ENCODE measurements at regions not wholly inside any gene's neighbourhood (a gene's known extent, or its start where the extent isn't known, plus 50 kb on each side); places are given as distances from the start of the nearest gene placed in this dataset.

DNA sequence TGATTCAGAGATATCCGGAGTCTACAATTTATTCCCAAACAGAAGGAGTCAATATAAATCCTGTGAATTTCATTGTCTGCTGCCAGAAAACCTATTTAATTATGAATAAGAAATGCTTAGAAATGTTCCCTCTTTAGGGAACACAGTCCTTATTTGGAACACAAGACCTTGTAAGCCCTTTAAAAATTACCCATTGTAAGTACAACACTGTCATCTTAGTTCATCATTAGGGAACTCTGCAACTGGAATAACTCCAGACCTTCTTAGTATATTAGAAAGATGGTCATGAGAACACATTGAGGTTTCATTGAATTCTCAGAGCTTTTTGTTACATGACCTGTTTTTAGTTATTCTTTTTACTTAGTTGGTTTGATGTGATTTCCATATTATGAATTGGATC lies 548.5 kb upstream of the KLF12 start:
- Histone ChIP-seq H3F3A (ENCODE audit: control insufficient read depth, insufficient read depth) (no peaks in the 10 kb centered on the region), H3K36me3 (ENCODE audit: control insufficient read depth, low read length) (no peaks in the 10 kb centered on the region), H3K9me3 (ENCODE audit: control insufficient read depth, insufficient read depth, low read length) (no peaks in the 10 kb centered on the region), H3K79me2 (ENCODE audit: control insufficient read depth, low read length) (no peaks in the 10 kb centered on the region), H3K27ac (ENCODE audit: low read depth, low read length) (no peak overlapping the region), H4K20me1 (ENCODE audit: control insufficient read depth, insufficient read depth, low read depth, low read length) (no peaks in the 10 kb centered on the region), H3K4me1 (ENCODE audit: control insufficient read depth, low read length) (no peaks in the 10 kb centered on the region), H3K4me3 (ENCODE audit: low read length) (no peak overlapping the region), H3K4me2 (ENCODE audit: low read length) (no peak overlapping the region), H3K27me3 (ENCODE audit: control insufficient read depth, low read length) (no peaks in the 10 kb centered on the region), H3K9me2 (replicated peaks; ENCODE audit: control insufficient read depth, low read length) (no peaks in the 10 kb centered on the region)
- TF ChIP-seq CTCF (IDR thresholded peaks at IDR 0.05; ENCODE audit: low read depth, low read length, poor library complexity, severe bottlenecking), result no peak

DNA sequence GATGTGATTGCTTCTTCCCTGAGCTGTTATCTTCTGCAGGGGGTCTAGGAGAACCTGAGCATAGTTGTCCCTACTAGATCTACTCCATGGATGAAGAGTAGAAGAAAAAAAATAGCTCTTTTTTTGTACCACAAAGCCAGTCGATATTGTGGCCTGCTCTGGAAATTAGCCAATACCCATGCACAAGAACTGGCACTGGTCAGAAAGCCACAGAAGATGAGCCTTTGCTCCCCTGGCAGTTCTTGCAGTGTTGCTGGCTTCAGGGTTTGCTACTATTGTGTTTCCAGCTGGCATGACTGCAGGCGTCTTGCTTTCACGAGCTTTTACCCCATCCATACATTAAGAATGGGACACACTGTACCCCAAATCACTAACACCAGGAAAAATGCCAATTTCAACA lies 547.7 kb upstream of the KLF12 start:
- H3K36me3 ChIP-seq (ENCODE audit: control insufficient read depth, low read length), result no peaks in the 10 kb centered on the region
- no peaks in the 10 kb centered on the region for H3K9me2 ChIP-seq (replicated peaks; ENCODE audit: control insufficient read depth, low read length)
- TF ChIP-seq CTCF (IDR thresholded peaks at IDR 0.05; ENCODE audit: low read depth, low read length, poor library complexity, severe bottlenecking) (no peak), EZH2phosphoT487 (IDR thresholded peaks at IDR 0.05; ENCODE audit: borderline replicate concordance, low read length) (no peak)
- H3K27me3 ChIP-seq (ENCODE audit: control insufficient read depth, low read length), result no peaks in the 10 kb centered on the region
- H3K4me3 ChIP-seq (ENCODE audit: low read length), result no peak overlapping the region
- H3K79me2 ChIP-seq (ENCODE audit: control insufficient read depth, low read length), result no peaks in the 10 kb centered on the region
- H3K4me1 ChIP-seq (ENCODE audit: control insufficient read depth, low read length), result no peaks in the 10 kb centered on the region
- no peaks in the 10 kb centered on the region for H3F3A ChIP-seq (ENCODE audit: control insufficient read depth, insufficient read depth)
- H3K9me3 ChIP-seq (ENCODE audit: control insufficient read depth, insufficient read depth, low read length), result no peaks in the 10 kb centered on the region
- no peaks in the 10 kb centered on the region for H4K20me1 ChIP-seq (ENCODE audit: control insufficient read depth, insufficient read depth, low read depth, low read length)
- no peak overlapping the region for H3K4me2 ChIP-seq (ENCODE audit: low read length)
- H3K27ac ChIP-seq (ENCODE audit: low read depth, low read length), result no peak overlapping the region

GRCh38 chr13:74678308-74678965 lies 544.2 kb upstream of the KLF12 start:
- no peaks in the 10 kb centered on the region for H3K79me2 ChIP-seq (ENCODE audit: control insufficient read depth, low read length)
- H3K9me2 ChIP-seq (replicated peaks; ENCODE audit: control insufficient read depth, low read length), result no peaks in the 10 kb centered on the region
- TF ChIP-seq EZH2phosphoT487 (IDR thresholded peaks at IDR 0.05; ENCODE audit: borderline replicate concordance, low read length), result no peak
- no peak for TF ChIP-seq CTCF (IDR thresholded peaks at IDR 0.05; ENCODE audit: low read depth, low read length, poor library complexity, severe bottlenecking)
- H3K4me2 ChIP-seq (ENCODE audit: low read length), result no peak overlapping the region
- no peaks in the 10 kb centered on the region for H4K20me1 ChIP-seq (ENCODE audit: control insufficient read depth, insufficient read depth, low read depth, low read length)
- no peaks in the 10 kb centered on the region for H3K9me3 ChIP-seq (ENCODE audit: control insufficient read depth, insufficient read depth, low read length)
- no peaks in the 10 kb centered on the region for H3K27me3 ChIP-seq (ENCODE audit: control insufficient read depth, low read length)
- H3F3A ChIP-seq (ENCODE audit: control insufficient read depth, insufficient read depth), result no peaks in the 10 kb centered on the region
- no peak overlapping the region for H3K27ac ChIP-seq (ENCODE audit: low read depth, low read length)
- H3K36me3 ChIP-seq (ENCODE audit: control insufficient read depth, low read length), result no peaks in the 10 kb centered on the region
- H3K4me1 ChIP-seq (ENCODE audit: control insufficient read depth, low read length), result no peaks in the 10 kb centered on the region
- no peak overlapping the region for H3K4me3 ChIP-seq (ENCODE audit: low read length)
